GM10248 (cell line): ENCODE measurements at regions not wholly inside any gene's neighbourhood (a gene's known extent, or its start where the extent isn't known, plus 50 kb on each side); places are given as distances from the start of the nearest gene placed in this dataset.

ENCODE experiments used
- CTCF ChIA-PET: fragments of 300-600 bp; sonication (Branson Sonifier 250); formaldehyde crosslinking; extraction: SDS; loops from one replicate; lab custom pipeline; 2021; ENCODE audit warnings: antibody characterized with exemption; lab: Yijun Ruan, JAX
- POLR2A ChIA-PET: fragments of 350-650 bp; sonication (Branson Sonifier 250); formaldehyde crosslinking; extraction: SDS; loops from one replicate; lab custom pipeline; 2020; ENCODE audit warnings: antibody characterized with exemption; lab: Yijun Ruan, JAX
- DNase-seq: peaks from one replicate; pipeline ENCODE4 v3.0.0; 2012; ENCODE audit errors: extremely low spot score
- CTCF ChIP-seq: IDR thresholded peaks from 2 replicates; pipeline ENCODE4 v1.5.1; 2012; ENCODE audit warnings: mild to moderate bottlenecking, low read depth; ENCODE audit errors: extremely low read depth, missing control alignments, control extremely low read depth

- ChIA-PET POLR2A (no interaction called here), CTCF (no interaction called here)
- TF ChIP-seq CTCF = no peak
- no peak for DNase-seq
These were observed 200.0 kb upstream of the LDB2 start for GRCh38 chr4:17098401-17098800.

- no peak for TF ChIP-seq CTCF
- CTCF ChIA-PET = interaction anchor here (1.2 kb wide), 1 partner anchor 14 kb away, joined by 3 read pairs; no protein-coding TSS in a partner anchor
- POLR2A ChIA-PET = no interaction called here
- no peak for DNase-seq
These were observed 198.9 kb upstream of the LDB2 start for GRCh38 chr4:17097362-17097761.

- ChIA-PET CTCF (interaction anchor here (1.2 kb wide), 1 partner anchor 13 kb away, joined by 3 read pairs; no protein-coding TSS in a partner anchor), POLR2A (no interaction called here)
- no peak for DNase-seq
- no peak for TF ChIP-seq CTCF
These were observed 198.2 kb upstream of the LDB2 start for GRCh38 chr4:17096692-17097091.

- ChIA-PET CTCF (no interaction called here), POLR2A (no interaction called here)
- DNase-seq = no peak
- no peak for TF ChIP-seq CTCF
These were observed 197.3 kb upstream of the LDB2 start for GRCh38 chr4:17095771-17096170.

- CTCF ChIA-PET = no interaction called here
- POLR2A ChIA-PET = no interaction called here
- TF ChIP-seq CTCF = no peak
- no peak for DNase-seq
These were observed 196.4 kb upstream of the LDB2 start for GRCh38 chr4:17094876-17095210.

GRCh38 chr4:17094159-17094875 lies 195.9 kb upstream of the LDB2 start:
- POLR2A ChIA-PET = no interaction called here
- DNase-seq = no peak
- CTCF ChIA-PET = no interaction called here
- no peak for TF ChIP-seq CTCF
